Endothelial cell of umbilical vein (primary cell): ENCODE measurements at regions not wholly inside any gene's neighbourhood (a gene's known extent, or its start where the extent isn't known, plus 50 kb on each side); places are given as distances from the start of the nearest gene placed in this dataset.

Source experiments
- BruUV-seq: library from RNA; stranded (reverse); fragments of 400-500 nt; replicated peaks from 2 replicates; lab custom pipeline; 2021; lab: Mats Ljungman, UMichigan
- CTCF ChIA-PET: fragments of 300-600, 350-600 bp; sonication (Branson Sonifier 250); formaldehyde crosslinking; loops from one replicate; lab custom pipeline; 2021; ENCODE audit warnings: antibody characterized with exemption, inconsistent platforms; lab: Charles Lee
- POLR2A ChIA-PET: fragments of 300-600, 350-600 bp; sonication (Branson Sonifier 250); formaldehyde crosslinking; loops from one replicate; lab custom pipeline; 2021; ENCODE audit warnings: antibody characterized with exemption, inconsistent platforms; lab: Charles Lee
- DNase-seq: peaks from one replicate; pipeline ENCODE4 v3.0.0-alpha.2; 2011; ENCODE audit warnings: low read depth, low spot score
- FAIRE-seq: peaks from 2 replicates; lab custom pipeline; 2011; peaks lifted over from hg19 to GRCh38; lab: Jason Lieb, UNC
- H2AFZ ChIP-seq: 2 replicates; pipeline ENCODE4 v1.6.0; 2012; ENCODE audit warnings: low read depth, low read length, control low read depth, inconsistent platforms
- H3K27ac ChIP-seq: 2 replicates; pipeline ENCODE4 v1.5.1; 2011; ENCODE audit warnings: low read depth, mild to moderate bottlenecking, control low read depth, low read length, moderate library complexity; ENCODE audit not compliant: insufficient read depth
- H3K27me3 ChIP-seq, 2 experiments: 2 replicates each; pipeline versions ENCODE4 v1.6.0 to v1.6.1; 2011; ENCODE audit warnings: low read length in 2 of 2, mixed read lengths in 1 of 2; ENCODE audit not compliant: control insufficient read depth in 2 of 2, insufficient read depth in 2 of 2
- H3K36me3 ChIP-seq, 2 experiments: 2 replicates in 1 of 2; 3 replicates in 1 of 2; pipeline ENCODE4 v1.5.1; 2011; ENCODE audit warnings: low read length in 2 of 2, mild to moderate bottlenecking in 1 of 2, moderate library complexity in 1 of 2; ENCODE audit not compliant: control insufficient read depth in 2 of 2, insufficient read depth in 2 of 2; ENCODE audit errors: extremely low read depth in 1 of 2
- H3K4me1 ChIP-seq: 3 replicates; pipeline ENCODE4 v1.5.1; 2011; ENCODE audit warnings: mild to moderate bottlenecking, low read length; ENCODE audit not compliant: control insufficient read depth, insufficient read depth; ENCODE audit errors: extremely low read depth
- H3K4me2 ChIP-seq: 2 replicates; pipeline ENCODE4 v1.6.1; 2011; ENCODE audit warnings: low read length, control low read depth, mixed read lengths; ENCODE audit not compliant: insufficient read depth
- H3K4me3 ChIP-seq, 3 experiments: fragments of 200-600 bp in 1 of 3; sonication (generic), shearing (Covaris generic) in 1 of 3; replicated peaks in 1 of 3; 2 replicates each; pipeline ENCODE4 v1.5.1; 2011 to 2016; ENCODE audit warnings: control low read depth in 3 of 3, low read length in 3 of 3, mild to moderate bottlenecking in 2 of 3, inconsistent platforms in 1 of 3, low read depth in 1 of 3, moderate library complexity in 1 of 3; ENCODE audit not compliant: insufficient read depth in 1 of 3
- H3K79me2 ChIP-seq: 2 replicates; pipeline ENCODE4 v1.6.0; 2012; ENCODE audit warnings: low read length, inconsistent platforms; ENCODE audit not compliant: control insufficient read depth, insufficient read depth
- H3K9ac ChIP-seq: replicated peaks from 2 replicates; pipeline ENCODE3; 2011; ENCODE audit warnings: low read length, control low read depth; ENCODE audit not compliant: insufficient read depth; ENCODE audit errors: extremely low read depth
- H3K9me1 ChIP-seq: replicated peaks from 3 replicates; pipeline ENCODE4 v1.6.0; 2011; ENCODE audit warnings: mild to moderate bottlenecking, low read length; ENCODE audit not compliant: control insufficient read depth, insufficient read depth; ENCODE audit errors: extremely low read depth
- H3K9me3 ChIP-seq: replicated peaks from 2 replicates; pipeline ENCODE4 v1.5.1; 2012; ENCODE audit warnings: low read length, inconsistent platforms; ENCODE audit not compliant: control insufficient read depth, insufficient read depth
- H4K20me1 ChIP-seq: replicated peaks from 2 replicates; pipeline ENCODE3; 2011; ENCODE audit warnings: mild to moderate bottlenecking, low read length; ENCODE audit not compliant: control insufficient read depth, insufficient read depth; ENCODE audit errors: extremely low read depth
- EZH2 ChIP-seq: IDR thresholded peaks from 2 replicates; pipeline ENCODE4 v1.6.1; 2012; ENCODE audit warnings: borderline replicate concordance, low read depth, mild to moderate bottlenecking, moderate library complexity, low read length, inconsistent platforms; ENCODE audit not compliant: severe bottlenecking
- FOS ChIP-seq: IDR thresholded peaks from 2 replicates; pipeline ENCODE4 v1.6.1; 2011; ENCODE audit warnings: mild to moderate bottlenecking, low read length, moderate library complexity, borderline replicate concordance; ENCODE audit not compliant: insufficient read depth
- GATA2 ChIP-seq: IDR thresholded peaks from 2 replicates; pipeline ENCODE4 v1.7.0; 2011; ENCODE audit warnings: low read depth, mild to moderate bottlenecking, moderate library complexity, mixed read lengths, low read length; ENCODE audit not compliant: insufficient read length, insufficient read depth
- JUN ChIP-seq: IDR thresholded peaks from 2 replicates; pipeline ENCODE4 v1.6.1; 2011; ENCODE audit warnings: borderline replicate concordance, low read depth; ENCODE audit not compliant: insufficient read length, insufficient read depth
- MYC ChIP-seq: IDR thresholded peaks from one replicate; pipeline ENCODE4 v1.6.1; 2011; ENCODE audit warnings: mild to moderate bottlenecking, low read depth, low read length
- POLR2A ChIP-seq: IDR thresholded peaks from 2 replicates; pipeline ENCODE4 v1.6.1; 2012; ENCODE audit warnings: low read depth, mild to moderate bottlenecking, control low read depth, low read length
- POLR2AphosphoS5 ChIP-seq: IDR thresholded peaks from 2 replicates; pipeline ENCODE4 v1.6.1; 2012; ENCODE audit warnings: low read depth, mild to moderate bottlenecking, control low read depth, low read length, moderate library complexity; ENCODE audit not compliant: insufficient read depth
- dilution Hi-C: fragments of 300-500 bp; cut with MboI; formaldehyde crosslinking; loops from one replicate; pipeline ENCODE4 v1.15.0; 2019; ENCODE audit warnings: low sequenced_read_pairs; ENCODE audit not compliant: extremely low pct_ligation_motif_present
- intact Hi-C: fragments of 100-400 bp; cut with micrococcal nuclease; formaldehyde crosslinking; loops from one replicate; pipeline ENCODE4 v1.10.0; 2022
- TF ChIP-seq, protein P1 (sequence below): IDR thresholded peaks from 2 replicates; pipeline ENCODE4 v1.6.1; 2011; ENCODE audit not compliant: insufficient read depth, insufficient read length
- TF ChIP-seq, protein P2 (sequence below), 2 donors: IDR thresholded peaks; 1 replicate in 1 of 2; 2 replicates in 1 of 2; pipeline ENCODE4 v1.5.1; 2011; ENCODE audit warnings: low read length in 2 of 2, mild to moderate bottlenecking in 2 of 2, moderate library complexity in 2 of 2, control low read depth in 1 of 2, inconsistent platforms in 1 of 2, low read depth in 1 of 2; ENCODE audit not compliant: insufficient read depth in 1 of 2; ENCODE audit errors: extremely low read depth in 1 of 2

DNA sequence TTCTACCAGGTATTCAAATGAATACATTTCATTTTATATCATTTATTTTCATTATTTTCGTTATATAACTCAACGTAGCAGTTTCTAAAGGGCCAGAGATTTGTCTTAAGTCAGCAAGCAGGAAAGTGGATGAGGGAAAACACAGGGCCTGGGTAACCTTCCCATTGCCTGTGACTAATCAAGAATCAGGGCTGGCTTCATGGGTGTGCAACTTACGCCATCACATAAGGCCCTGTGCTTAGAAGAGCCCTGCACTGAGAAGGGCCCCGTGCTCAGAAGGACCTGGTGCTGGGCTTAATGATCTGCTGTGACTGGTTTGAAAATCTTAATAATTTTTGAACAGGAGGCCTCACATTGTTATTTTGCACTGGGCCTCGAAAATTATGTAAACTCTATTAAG lies 65.4 kb upstream of the FAM9C start:
- Histone ChIP-seq H3K36me3 (no peaks in the 10 kb centered on the region), H2AFZ (no peak overlapping the region), H3K9me1 (no peaks in the 10 kb centered on the region), H3K9me3 (no peaks in the 10 kb centered on the region), H3K4me2 (no peak overlapping the region), H3K4me1 (peaks cover 14% of the 10 kb centered on the region), H3K4me3 (no peak overlapping the region), H3K27me3 (no peaks in the 10 kb centered on the region), H4K20me1 (no peaks in the 10 kb centered on the region), H3K79me2 (no peaks in the 10 kb centered on the region), H3K9ac (peak overlapping the region; percentile 38), H3K27ac (peak overlapping the region; percentile 64)
- intact Hi-C loops (loop anchor here (1.0 to 2.0 kb wide), 3 partner anchors 8 to 231 kb away; no protein-coding TSS in a partner anchor), dilution Hi-C loops (no loop called here)
- FAIRE-seq, result no peak
- no TSS peak for BruUV-seq
- TF ChIP-seq EZH2 (no peak), JUN (no peak), FOS (no peak), POLR2A (no peak), GATA2 (no peak), MYC (no peak), POLR2AphosphoS5 (no peak)
- TF ChIP-seq, protein P1, sequence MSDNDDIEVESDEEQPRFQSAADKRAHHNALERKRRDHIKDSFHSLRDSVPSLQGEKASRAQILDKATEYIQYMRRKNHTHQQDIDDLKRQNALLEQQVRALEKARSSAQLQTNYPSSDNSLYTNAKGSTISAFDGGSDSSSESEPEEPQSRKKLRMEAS, result no peak
- TF ChIP-seq, protein P2, sequence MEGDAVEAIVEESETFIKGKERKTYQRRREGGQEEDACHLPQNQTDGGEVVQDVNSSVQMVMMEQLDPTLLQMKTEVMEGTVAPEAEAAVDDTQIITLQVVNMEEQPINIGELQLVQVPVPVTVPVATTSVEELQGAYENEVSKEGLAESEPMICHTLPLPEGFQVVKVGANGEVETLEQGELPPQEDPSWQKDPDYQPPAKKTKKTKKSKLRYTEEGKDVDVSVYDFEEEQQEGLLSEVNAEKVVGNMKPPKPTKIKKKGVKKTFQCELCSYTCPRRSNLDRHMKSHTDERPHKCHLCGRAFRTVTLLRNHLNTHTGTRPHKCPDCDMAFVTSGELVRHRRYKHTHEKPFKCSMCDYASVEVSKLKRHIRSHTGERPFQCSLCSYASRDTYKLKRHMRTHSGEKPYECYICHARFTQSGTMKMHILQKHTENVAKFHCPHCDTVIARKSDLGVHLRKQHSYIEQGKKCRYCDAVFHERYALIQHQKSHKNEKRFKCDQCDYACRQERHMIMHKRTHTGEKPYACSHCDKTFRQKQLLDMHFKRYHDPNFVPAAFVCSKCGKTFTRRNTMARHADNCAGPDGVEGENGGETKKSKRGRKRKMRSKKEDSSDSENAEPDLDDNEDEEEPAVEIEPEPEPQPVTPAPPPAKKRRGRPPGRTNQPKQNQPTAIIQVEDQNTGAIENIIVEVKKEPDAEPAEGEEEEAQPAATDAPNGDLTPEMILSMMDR (IDR thresholded peaks at IDR 0.05; ENCODE audit: extremely low read depth in 1 of 2, insufficient read depth in 1 of 2, low read depth in 1 of 2, low read length in 2 of 2), result no peak
- DNase-seq, result peak; percentile 56
- ChIA-PET CTCF (interaction anchor here (2.1 kb wide), 1 partner anchor 163 kb away, joined by 5 read pairs; no protein-coding TSS in a partner anchor), POLR2A (no interaction called here)
